ENCODE measurements at regions not wholly inside any gene's neighbourhood (a gene's known extent, or its start where the extent isn't known, plus 50 kb on each side); places are given as distances from the start of the nearest gene placed in this dataset.

- Histone ChIP-seq H3K27ac (no peak overlapping the region), H3K9me3 (no peaks in the 10 kb centered on the region), H3K36me3 (no peaks in the 10 kb centered on the region), H3K4me1 (no peaks in the 10 kb centered on the region), H3K27me3 (no peaks in the 10 kb centered on the region), H3K4me3 (no peak overlapping the region)
- DNase-seq (ENCODE audit: extremely low spot score in 2 of 2), result no peak
- intact Hi-C loops (cut with DNase I), result no loop called here
- TF ChIP-seq POLR2AphosphoS5 (IDR thresholded peaks at IDR 0.05; ENCODE audit: insufficient read depth in 1 of 2, low read depth in 1 of 2) (no peak), POLR2A (IDR thresholded peaks at IDR 0.05) (no peak)
- TF ChIP-seq, protein P1, sequence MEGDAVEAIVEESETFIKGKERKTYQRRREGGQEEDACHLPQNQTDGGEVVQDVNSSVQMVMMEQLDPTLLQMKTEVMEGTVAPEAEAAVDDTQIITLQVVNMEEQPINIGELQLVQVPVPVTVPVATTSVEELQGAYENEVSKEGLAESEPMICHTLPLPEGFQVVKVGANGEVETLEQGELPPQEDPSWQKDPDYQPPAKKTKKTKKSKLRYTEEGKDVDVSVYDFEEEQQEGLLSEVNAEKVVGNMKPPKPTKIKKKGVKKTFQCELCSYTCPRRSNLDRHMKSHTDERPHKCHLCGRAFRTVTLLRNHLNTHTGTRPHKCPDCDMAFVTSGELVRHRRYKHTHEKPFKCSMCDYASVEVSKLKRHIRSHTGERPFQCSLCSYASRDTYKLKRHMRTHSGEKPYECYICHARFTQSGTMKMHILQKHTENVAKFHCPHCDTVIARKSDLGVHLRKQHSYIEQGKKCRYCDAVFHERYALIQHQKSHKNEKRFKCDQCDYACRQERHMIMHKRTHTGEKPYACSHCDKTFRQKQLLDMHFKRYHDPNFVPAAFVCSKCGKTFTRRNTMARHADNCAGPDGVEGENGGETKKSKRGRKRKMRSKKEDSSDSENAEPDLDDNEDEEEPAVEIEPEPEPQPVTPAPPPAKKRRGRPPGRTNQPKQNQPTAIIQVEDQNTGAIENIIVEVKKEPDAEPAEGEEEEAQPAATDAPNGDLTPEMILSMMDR (IDR thresholded peaks at IDR 0.05), result no peak
Observed at GRCh38 chr3:194285024-194285849, 65.9 kb downstream of the CPN2 start.

GRCh38 chr3:194285850-194286197 is 65.3 kb downstream of the CPN2 start:
- intact Hi-C loops (cut with DNase I), result no loop called here
- no peak overlapping the region for H3K4me3 ChIP-seq
- DNase-seq (ENCODE audit: extremely low spot score in 2 of 2), result no peak
- H3K9me3 ChIP-seq, result no peaks in the 10 kb centered on the region
- no peaks in the 10 kb centered on the region for H3K36me3 ChIP-seq
- no peaks in the 10 kb centered on the region for H3K4me1 ChIP-seq
- no peak overlapping the region for H3K27ac ChIP-seq
- TF ChIP-seq, protein P1 (IDR thresholded peaks at IDR 0.05), result no peak
- TF ChIP-seq POLR2AphosphoS5 (IDR thresholded peaks at IDR 0.05; ENCODE audit: insufficient read depth in 1 of 2, low read depth in 1 of 2), result no peak
- no peak for TF ChIP-seq POLR2A (IDR thresholded peaks at IDR 0.05)
- H3K27me3 ChIP-seq, result no peaks in the 10 kb centered on the region

DNA sequence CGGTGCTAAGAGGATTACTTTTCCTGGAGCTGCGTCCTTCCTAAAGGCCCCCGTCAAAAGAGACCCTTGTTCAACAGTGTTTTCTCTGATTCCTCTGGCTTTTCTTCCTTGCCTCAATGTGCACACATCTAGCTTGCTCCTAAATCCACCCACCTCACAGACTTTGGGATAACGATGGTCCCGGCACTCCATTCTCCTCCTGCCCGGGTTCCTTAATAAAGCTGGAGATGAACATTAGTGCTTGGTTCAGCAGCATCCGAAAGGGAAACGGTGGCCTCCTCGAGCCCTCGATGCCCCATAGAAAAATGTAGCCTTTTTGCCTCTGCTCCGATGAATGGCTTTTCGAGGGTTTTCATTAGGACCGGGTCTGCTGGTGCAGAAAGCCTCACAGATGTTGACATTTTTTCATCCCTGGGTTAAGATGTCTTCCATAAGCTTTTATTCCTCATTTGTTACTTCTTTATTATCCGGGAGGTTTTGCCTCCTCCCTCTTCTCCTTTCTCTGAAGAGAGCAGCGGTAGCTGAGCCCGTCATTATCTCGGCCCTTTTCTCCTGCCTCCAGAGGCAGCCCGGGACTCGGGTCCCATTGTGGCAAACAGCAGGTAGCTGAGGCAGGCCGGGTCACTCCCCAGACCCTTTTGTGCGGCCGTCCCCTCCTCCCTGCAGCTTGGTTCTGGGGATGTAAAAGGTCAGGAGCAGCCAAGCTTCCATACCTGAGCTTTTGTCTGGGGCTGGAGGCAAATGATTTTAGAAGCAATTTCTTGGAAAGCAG is 64.6 kb downstream of the CPN2 start:
- no peak overlapping the region for H3K4me3 ChIP-seq
- H3K4me1 ChIP-seq, result no peaks in the 10 kb centered on the region
- TF ChIP-seq, protein P1 (IDR thresholded peaks at IDR 0.05), result no peak
- no peak for TF ChIP-seq POLR2AphosphoS5 (IDR thresholded peaks at IDR 0.05; ENCODE audit: insufficient read depth in 1 of 2, low read depth in 1 of 2)
- no peak for TF ChIP-seq POLR2A (IDR thresholded peaks at IDR 0.05)
- no peaks in the 10 kb centered on the region for H3K27me3 ChIP-seq
- intact Hi-C loops (cut with DNase I), result no loop called here
- H3K27ac ChIP-seq, result no peak overlapping the region
- DNase-seq (ENCODE audit: extremely low spot score in 2 of 2), result no peak
- no peaks in the 10 kb centered on the region for H3K9me3 ChIP-seq
- H3K36me3 ChIP-seq, result no peaks in the 10 kb centered on the region

GRCh38 chr3:194287374-194287773 is 63.8 kb downstream of the CPN2 start:
- Histone ChIP-seq H3K9me3 (no peaks in the 10 kb centered on the region), H3K27ac (no peak overlapping the region), H3K4me3 (no peak overlapping the region), H3K27me3 (no peaks in the 10 kb centered on the region), H3K4me1 (no peaks in the 10 kb centered on the region), H3K36me3 (no peaks in the 10 kb centered on the region)
- TF ChIP-seq POLR2AphosphoS5 (IDR thresholded peaks at IDR 0.05; ENCODE audit: insufficient read depth in 1 of 2, low read depth in 1 of 2), result no peak
- no peak for TF ChIP-seq POLR2A (IDR thresholded peaks at IDR 0.05)
- TF ChIP-seq, protein P1 (IDR thresholded peaks at IDR 0.05), result no peak
- no peak for DNase-seq (ENCODE audit: extremely low spot score in 2 of 2)
- intact Hi-C loops (cut with DNase I), result no loop called here

All from vagina (tissue), 2 donors.